C4-2B (cell line): ENCODE measurements at regions not wholly inside any gene's neighbourhood (a gene's known extent, or its start where the extent isn't known, plus 50 kb on each side); places are given as distances from the start of the nearest gene placed in this dataset.

Experiments
- CTCF ChIP-seq: fragments of 450-650 bp; conservative IDR thresholded peaks from 2 replicates; pipeline ENCODE4 v1.5.1; 2017; ENCODE audit warnings: mild to moderate bottlenecking
- ZFX ChIP-seq: fragments of 450-650 bp; IDR thresholded peaks from 2 replicates; pipeline ENCODE4 v1.6.1; 2017

- TF ChIP-seq CTCF = no peak
- no peak for TF ChIP-seq ZFX
Observed at GRCh38 chr4:35347276-35347675, 897.0 kb downstream of the ARAP2 start.
